CD4-positive, alpha-beta T cell treated with Interleukin-4 for 1 hour (primary cell): ENCODE measurements at regions not wholly inside any gene's neighbourhood (a gene's known extent, or its start where the extent isn't known, plus 50 kb on each side); places are given as distances from the start of the nearest gene placed in this dataset.
"Not testable (repeated sequence)": the region's sequence is repeated elsewhere in the genome, so short reads cannot be mapped to it uniquely, and the experiment has no call there.

ENCODE experiments used
- DNase-seq, 2 donors: peaks; one replicate each; pipeline ENCODE4 v3.0.0-alpha.2; 2020 to 2022

- no peak for DNase-seq
Observed at GRCh38 chr9:71504636-71505035, 263.7 kb downstream of the CEMIP2 start.

- DNase-seq: no peak
Observed at GRCh38 chr9:71498691-71499090, 269.6 kb downstream of the CEMIP2 start.

GRCh38 chr9:71490810-71491209, 277.5 kb downstream of the CEMIP2 start:
- DNase-seq: no peak

DNA sequence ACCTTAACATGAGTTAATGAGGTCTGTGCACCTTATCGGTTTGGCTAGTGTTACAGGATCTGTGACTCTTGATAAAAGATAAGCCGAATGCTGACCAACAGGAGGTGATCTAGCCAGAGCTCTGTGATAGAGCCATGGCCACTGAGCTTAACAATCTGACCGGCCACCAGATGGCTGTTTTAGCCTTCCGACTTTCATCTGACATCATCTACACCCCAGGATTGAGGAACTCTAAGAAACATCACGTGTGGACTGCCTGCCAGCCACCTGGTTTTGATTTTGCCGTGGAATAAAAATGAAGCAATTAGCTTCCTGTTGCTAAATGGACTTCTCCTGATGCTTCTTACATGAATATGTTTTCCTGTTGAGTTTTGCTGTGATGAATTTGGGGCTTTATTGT, 281.3 kb downstream of the CEMIP2 start:
- DNase-seq: no peak

DNA sequence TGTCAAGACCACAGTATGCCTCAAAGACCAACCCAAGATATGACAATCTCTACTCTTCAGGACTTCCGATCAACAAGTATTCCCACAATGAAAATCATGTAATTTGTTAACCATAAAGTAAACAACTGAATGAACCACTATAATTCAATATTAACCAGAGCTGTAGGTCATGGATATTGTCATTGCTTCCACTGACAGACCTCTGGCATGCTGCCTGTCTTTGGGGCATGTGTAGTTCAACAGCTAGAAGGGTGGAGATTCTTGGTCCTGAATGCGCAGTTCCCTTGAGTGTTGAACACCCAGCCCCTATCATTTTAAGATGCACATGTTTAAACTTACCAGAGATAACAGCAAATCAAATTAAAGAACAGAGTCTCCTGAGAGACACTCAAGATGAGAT, 283.0 kb downstream of the CEMIP2 start:
- DNase-seq: no peak

- no peak for DNase-seq
Observed at GRCh38 chr9:71483436-71483835, 284.9 kb downstream of the CEMIP2 start.

DNA sequence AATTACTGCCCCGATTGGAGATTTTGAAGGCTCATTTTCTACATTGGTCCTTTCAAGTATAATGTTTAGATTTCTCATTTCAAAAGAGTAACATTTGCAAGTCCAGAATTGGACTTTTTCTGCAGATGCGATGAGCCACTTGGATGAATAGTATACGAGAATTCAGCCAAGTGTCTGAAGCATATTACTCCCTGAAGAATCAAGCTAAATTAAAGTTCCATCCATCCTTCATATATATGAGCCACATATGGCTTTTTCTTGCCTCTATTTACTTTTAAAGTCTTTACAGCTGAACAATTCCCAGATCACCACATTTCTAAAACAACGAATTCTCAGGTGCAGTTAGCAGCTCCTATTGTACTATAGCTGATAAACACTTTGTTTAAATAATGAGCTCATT, 288.7 kb downstream of the CEMIP2 start:
- DNase-seq: no peak

DNA sequence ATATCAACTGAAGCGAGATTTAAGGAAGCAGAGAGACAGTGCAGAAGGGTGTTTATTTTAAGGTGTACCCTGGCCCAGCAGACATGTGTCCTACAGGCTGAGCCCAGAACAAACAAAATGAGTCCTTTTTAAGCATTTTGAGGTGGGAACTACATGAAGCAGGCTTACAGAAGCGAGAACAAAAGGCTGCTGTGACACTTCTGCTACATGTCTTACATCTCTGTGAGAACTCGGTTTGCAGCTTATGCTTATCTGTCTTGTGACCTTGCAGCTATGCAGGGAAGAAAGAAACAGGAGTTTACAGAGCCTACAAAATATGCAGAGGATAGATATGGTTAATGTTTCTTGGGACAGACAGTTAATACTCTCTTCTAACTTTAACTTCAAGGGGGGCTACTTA, 295.9 kb downstream of the CEMIP2 start:
- no peak for DNase-seq

- DNase-seq: no peak
Observed at GRCh38 chr9:71465392-71465791, 302.9 kb downstream of the CEMIP2 start.

GRCh38 chr9:71459082-71459481, 309.2 kb downstream of the CEMIP2 start:
- no peak for DNase-seq

- no peak for DNase-seq
Observed at GRCh38 chr9:71446473-71447411, 321.6 kb downstream of the CEMIP2 start.

GRCh38 chr9:71446106-71446472, 322.2 kb downstream of the CEMIP2 start:
- DNase-seq: no peak

- DNase-seq: no peak
Observed at GRCh38 chr9:71442937-71443336, 321.5 kb upstream of the TRPM3 start.

GRCh38 chr9:71441266-71441665, 319.8 kb upstream of the TRPM3 start:
- no peak for DNase-seq

DNA sequence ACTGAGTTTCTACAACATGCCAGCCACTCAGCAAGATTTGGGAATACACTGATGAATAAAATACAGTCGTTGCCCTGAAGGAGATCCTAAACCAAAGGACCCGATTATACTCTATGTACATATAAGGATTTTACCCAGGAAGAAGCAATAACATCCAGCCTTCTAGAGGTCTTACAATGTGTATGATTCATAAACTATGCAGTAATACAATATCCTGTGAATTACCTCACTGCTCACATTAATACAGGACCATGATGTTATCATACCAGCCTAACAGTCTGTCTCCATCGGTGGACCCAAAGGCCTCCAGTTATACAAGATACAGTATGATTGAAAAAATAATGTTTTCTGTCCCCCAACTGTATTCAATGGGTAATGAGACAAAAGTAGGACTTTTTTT, 310.5 kb upstream of the TRPM3 start:
- no peak for DNase-seq

GRCh38 chr9:71407341-71407740, 285.9 kb upstream of the TRPM3 start:
- not testable (repeated sequence) for DNase-seq

DNA sequence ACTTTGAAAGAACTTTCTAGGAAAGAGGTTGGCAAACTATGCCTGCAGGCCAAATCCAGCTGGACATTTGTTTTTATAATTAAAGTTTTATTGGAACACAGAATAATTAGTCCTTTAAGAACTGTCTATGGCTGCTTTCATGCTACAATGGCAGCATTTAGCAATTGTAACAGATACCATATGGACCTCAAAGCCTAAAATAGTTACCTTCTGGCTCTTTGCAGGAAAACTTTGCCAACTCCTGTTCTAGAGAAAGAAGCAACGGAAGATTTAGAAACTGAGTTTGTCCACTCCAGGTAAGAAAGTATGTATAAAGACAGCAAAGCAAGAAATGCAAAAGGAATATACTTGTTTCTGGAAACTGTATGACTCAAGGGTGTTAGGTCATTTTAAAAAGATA, 281.7 kb upstream of the TRPM3 start:
- no peak for DNase-seq

DNA sequence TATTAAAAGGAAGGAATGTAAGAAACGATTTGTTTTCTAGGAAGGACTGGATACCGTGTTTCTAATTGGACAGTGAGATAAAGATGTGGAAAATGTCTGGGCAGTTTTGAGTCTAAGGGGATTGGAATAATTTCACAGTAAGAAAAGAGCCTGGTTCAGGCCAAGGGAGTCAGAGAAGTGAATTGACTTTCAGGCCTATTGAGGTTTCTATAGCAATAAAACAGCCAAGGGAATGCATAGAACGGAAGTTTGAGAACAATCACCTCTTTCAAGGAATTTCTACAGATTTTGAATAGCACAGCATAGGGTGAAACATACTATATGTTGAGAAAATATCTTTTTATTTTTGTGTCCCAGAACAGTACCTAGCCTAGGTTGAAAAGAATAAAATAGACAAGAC, 271.6 kb upstream of the TRPM3 start:
- no peak for DNase-seq

DNA sequence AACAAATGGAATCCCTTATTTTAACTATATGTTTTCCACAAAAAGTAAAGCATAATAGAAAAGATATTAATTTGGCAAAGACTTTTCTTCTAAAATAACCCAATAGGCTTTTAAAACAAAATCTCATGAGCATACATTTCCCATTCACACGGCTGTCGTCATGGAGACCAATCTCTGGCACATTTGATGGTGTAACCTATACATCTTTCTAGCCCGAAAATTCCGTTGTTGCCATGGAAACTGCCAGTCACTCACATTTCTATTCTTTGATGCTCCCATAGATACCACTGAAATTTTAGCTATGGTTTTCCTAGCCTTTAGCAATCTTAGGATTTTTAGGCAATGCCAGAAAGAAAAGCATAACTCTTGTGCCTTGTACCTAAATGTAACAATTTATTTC, 262.9 kb upstream of the TRPM3 start:
- DNase-seq: no peak

DNA sequence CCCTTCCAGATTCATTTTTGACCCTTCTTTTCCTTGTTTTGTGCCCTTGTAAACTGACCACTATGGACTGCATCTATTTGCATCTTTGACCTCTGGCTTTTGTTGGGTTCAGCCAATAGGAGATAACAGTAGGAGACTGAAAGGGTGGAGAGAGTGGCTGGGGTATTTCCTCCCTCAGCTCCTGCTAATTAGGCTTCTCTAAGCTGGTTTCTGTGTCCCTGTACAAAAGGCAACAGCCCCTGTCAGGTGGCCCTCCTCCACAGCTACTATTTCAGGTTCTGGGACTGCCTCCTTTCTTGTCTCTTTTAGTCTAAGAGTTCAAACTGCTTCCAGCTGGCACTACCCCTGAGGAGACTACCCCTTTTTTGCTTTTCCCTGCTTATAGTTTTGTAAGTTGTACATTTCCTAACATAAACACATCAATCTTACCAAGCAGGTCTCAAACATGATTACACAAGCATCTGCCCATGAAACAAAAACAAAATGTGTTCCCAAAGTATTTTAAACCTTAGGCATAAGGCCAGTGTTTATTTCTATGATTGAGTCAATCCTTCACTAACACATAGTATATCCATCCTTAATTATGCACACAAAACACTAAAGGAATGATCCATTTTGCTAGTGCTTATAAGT, 262.0 kb upstream of the TRPM3 start:
- no peak for DNase-seq

DNA sequence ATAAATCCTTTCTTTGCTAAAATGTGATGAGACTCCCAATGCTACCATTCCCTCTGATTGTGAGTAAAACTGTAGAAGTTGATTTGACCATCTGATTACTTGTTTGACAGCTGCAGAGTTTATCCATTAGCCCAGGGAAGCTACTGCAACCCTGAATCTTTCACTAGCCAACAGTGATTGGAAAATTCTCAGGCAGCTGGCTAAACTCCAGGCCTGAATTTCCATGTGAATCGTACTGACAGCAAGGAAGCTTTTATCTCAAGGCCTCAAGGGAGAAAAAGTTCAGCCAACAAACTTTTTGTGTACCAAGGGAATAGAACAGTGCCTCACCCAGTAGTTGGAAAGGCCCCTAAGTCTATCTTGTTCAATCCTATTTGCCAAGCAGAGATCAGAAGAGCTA, 246.7 kb upstream of the TRPM3 start:
- no peak for DNase-seq

DNA sequence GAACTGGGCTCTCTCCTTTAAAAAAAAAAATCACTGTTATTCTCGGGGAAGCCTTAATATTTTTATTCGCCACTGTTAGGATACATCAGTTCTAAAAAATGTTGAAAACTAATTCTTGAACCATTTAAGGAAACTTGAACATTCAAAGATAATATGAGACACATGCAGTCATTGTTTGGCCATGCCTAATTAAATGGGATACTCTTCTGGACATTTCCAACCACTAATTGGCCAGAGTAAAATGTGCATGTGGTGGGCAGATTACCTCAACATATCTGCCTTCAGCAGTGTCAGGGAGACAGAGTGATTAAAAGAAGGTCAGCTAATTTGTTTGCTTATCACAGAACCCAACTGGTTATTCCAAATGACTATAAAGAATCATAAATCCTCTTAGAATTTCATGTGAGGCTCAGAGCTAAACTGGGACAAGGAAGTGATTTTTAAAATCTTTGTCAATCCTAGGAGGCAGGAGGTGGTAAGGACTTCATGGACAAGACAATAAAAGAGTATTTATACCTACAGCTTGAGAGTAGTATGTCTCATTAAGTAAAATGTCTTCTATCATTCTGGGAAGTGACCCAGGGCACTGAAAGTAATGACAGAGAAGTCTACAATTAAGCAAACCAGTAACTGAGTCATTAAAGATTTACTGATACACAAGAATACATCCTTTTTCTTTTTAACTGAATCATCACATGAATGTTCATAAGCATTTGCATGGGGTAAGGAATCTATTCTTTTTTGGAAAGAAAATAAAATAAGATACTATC, 242.9 kb upstream of the TRPM3 start:
- no peak for DNase-seq

GRCh38 chr9:71363286-71363961, 242.0 kb upstream of the TRPM3 start:
- DNase-seq: no peak
